ENCODE measurements at regions not wholly inside any gene's neighbourhood (a gene's known extent, or its start where the extent isn't known, plus 50 kb on each side); places are given as distances from the start of the nearest gene placed in this dataset.

GRCh38 chr3:150168698-150169097 is 198.0 kb upstream of the PFN2 start:
- no peak for DNase-seq (ENCODE audit: low read depth in 2 of 2)

DNA sequence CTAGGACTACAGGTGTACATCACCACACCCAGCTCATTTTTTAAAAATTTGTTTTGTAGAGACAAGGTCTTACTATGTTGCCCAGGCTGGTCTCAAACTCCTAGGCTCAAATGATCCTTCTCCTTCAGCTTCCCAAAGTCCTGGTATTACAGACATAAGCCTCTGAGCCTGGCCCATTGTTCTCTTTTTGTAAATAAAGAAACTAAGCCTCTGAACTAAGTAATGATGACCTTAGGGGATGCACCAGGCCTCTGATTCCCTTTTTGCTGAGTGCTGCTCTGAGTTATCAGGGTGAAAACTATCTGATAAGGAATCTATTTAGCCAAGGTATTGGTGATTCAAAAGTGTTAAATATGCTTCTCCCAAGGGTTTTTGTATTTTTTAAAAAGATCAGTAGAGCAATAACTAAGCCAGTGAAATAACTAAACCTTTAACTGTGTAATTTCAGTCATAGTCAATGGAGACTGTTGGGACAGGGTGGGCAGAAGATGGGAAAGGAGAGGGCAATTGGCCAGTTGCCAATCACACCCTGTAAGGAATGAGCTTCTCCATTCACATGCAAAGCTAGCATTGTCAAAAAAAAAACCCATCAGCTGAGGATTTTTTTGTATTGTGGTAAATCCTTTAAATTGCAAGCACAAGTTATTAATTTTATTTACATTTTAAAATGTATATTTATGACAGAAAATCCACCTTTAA is 194.8 kb upstream of the PFN2 start:
- DNase-seq (ENCODE audit: low read depth in 2 of 2): no peak

DNA sequence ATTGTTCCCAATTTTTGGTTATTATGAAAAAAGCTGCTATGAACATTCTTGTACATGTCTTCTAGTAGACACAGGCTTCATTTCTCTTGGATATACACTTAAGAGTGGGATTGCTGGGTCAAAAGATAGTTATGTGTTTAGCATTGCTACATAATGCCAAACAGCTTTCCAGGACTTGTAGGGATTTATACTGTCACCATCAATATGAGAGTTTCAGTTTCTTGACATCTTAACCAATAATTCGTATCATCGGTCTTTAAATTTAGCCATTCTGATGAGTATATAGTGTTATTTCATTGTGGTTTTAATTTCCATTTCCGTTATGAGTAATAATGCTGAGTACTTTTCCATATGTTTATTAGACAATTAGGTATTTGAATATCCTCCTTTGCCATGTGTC is 190.3 kb upstream of the PFN2 start:
- DNase-seq (ENCODE audit: low read depth in 2 of 2): no peak

GRCh38 chr3:150158943-150159625 is 188.4 kb upstream of the PFN2 start:
- no peak for DNase-seq (ENCODE audit: low read depth in 2 of 2)

DNA sequence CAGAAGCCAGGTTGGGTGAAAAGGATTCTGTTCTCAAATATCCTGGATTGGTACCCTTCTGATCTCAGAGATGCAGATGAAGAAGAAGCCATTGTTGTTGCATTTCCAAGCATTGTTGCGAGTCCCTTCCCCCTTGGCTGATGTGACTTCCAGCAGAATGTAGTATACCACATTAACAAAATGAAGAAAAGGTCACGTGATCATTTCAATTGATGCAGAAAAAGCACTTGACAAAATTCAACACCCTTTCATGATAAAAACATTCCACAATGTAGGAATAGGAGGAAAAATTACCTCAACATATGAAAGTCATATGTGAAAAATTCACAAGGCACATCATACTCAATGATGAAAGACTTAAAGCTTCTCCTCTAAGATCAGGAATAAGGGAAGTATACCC is 181.9 kb upstream of the PFN2 start:
- DNase-seq (ENCODE audit: low read depth in 2 of 2): no peak

DNA sequence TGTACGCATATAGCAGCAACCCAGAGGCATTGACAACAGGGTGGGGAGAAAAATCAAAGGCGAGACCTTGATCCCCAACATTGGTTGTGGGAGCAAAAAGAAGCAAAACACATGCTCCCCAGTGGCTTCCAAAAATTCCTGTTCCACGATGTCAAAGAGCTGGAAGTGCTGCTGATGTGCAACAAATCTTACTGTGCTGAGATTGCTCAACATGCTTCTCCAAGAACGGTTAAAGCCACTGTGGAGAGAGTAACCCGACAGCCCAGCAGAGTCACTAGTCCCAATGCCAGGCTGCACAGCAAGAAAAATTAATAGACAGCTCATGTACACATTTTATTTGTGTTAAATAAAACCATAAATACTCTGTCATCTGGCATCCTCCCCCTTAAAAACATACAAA is 179.9 kb upstream of the PFN2 start:
- no peak for DNase-seq (ENCODE audit: low read depth in 2 of 2)

- no peak for DNase-seq (ENCODE audit: low read depth in 2 of 2)
Measured at GRCh38 chr3:150149651-150150051, 179.0 kb upstream of the PFN2 start.

DNA sequence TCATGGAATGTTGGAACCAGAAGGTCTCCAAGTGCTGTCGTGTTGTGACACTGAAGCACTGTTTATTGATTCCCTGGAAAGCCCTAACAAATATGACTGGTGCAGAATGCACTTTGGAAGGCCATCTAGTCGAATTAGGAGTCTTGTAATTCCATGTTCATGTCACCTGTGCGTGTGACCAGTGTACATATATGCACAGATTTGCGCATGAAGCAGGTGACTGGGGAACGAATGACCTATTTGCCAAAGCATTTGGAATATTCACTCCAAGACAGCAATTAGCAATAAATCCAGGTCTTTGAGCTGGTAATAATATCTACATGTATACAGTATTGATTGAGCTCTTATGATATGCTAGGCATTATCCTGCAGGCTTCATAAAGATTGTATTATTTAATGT is 177.5 kb upstream of the PFN2 start:
- DNase-seq (ENCODE audit: low read depth in 2 of 2): no peak

GRCh38 chr3:150147776-150148175 is 177.1 kb upstream of the PFN2 start:
- no peak for DNase-seq (ENCODE audit: low read depth in 2 of 2)

DNA sequence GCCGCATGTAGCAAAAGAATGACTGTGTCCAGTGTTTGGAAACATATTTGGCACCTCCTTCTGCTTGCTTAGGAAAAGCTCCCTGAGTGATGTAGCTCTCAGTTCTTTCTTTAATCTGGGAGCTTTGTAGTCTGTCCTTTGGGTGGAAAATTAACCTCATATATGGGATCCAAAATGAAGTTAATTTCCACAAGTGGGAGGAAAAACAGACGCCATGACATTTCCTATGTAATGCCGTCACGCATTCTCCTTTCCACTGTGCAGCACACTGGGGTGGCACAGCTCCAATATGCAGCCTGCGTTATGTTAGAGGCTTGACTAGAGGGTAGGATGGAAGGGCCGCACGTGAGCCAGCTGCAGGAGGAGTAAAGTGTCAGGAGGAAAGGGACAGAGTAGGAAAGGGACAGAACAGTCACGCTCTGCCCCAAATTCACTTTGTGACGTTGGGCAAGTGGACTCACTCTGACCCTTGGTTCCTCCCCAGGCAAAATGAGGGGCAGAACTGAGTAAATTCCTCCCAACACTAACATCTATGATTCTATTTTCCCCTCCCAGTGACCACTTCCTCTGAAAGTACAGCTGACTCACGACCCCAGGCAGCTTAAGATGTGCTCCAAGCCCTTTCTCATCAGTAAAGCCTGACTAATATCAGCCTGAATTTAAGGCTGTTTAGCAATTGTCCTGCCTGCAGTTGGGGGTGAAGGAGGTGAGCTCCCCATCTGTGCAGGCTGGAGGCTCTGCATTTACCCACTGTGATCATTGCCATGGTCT is 176.5 kb upstream of the PFN2 start:
- no peak for DNase-seq (ENCODE audit: low read depth in 2 of 2)

DNA sequence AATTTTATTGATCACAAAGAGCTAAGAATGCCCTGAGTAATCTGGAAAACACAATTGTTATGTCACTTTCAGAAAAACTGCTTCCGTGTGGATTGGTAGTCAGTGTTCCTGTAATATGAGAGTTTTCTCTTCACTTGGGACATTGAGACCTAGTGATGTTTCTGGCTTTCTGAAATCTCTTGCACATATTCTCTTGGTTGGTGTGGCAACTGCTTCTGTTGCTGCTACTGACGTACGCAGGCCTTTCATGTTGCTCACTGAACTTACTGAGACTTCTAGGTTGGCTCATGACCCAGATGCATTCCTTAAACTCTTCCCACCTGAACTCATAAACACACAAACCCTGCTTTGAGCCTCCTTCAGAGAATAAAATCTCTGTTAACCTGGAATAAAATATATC is 175.0 kb upstream of the PFN2 start:
- no peak for DNase-seq (ENCODE audit: low read depth in 2 of 2)

- DNase-seq (ENCODE audit: low read depth in 2 of 2): no peak
Measured at GRCh38 chr3:150144191-150144708, 173.6 kb upstream of the PFN2 start.

DNA sequence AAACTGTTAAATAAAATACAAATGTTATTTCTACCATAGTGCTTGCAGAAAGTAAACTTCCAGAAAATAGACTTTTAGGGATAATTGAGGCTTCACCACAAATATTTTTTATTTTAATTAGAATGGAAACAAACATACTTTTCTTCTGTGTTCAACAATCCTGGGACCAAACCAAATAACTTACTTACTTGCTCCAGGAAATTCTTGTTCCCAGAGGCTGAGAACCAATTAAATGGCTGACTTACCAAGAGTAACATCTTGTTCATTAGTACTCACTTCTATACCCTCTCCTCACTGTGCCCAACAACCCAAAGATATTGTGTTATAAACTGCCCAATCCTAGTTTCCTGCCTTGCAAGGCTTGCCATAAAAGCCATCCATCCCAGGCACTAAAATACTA is 172.2 kb upstream of the PFN2 start:
- no peak for DNase-seq (ENCODE audit: low read depth in 2 of 2)

- no peak for DNase-seq (ENCODE audit: low read depth in 2 of 2)
Measured at GRCh38 chr3:150141790-150142326, 171.2 kb upstream of the PFN2 start.

DNA sequence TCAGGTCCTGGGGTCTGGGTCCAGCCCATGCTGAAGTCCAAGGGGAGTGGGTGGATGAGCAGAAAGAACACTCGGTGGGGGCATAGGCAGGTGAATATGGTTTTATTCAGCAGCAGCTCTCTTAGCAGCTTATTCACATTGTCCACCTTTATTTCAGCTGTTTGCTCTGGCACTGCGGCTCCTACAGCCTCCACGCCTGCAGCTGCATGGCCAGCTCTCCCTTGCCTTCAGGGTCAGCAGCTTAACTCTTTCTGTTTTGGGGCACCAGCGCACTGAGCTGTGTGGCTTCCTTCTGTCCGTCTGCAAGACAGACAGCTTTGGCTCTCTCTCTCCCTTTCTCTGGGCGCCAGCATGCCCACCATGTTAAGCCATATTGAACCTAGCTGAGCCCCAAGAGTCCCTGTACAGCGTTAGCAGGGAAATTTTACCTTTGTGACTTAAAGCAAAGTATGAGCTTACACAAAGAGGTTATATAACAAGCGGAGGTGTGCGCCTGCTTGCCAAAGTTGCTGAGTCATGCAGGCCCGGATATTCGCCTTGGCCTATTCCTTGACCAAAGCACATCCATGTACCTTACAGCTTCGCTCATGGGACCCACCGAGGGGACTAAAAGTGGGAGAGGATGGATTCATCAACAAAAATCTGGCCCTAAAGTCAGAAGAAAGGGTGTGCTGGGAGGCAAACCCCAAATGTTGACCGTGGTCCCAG is 170.1 kb upstream of the PFN2 start:
- no peak for DNase-seq (ENCODE audit: low read depth in 2 of 2)

DNA sequence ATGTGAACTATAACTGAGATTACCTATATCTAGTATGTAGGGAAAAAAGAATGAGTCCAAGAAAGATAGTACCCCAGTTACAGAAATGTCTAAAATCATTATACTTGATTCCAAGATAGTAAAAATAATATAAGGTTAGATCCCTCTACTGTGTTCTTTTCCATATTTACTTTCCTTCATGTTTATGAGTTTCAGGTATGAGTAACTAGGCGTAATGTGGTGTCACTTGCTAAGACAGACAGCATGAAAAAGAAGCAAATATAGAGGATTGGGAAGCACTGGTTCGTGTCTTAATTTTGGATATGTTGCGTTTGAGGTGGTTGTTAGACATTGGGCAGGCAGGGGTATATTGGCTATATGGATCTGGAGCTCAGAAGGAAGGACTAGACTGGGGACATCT is 168.1 kb upstream of the PFN2 start:
- DNase-seq (ENCODE audit: low read depth in 2 of 2): no peak

- DNase-seq (ENCODE audit: low read depth in 2 of 2): no peak
Measured at GRCh38 chr3:150136242-150136641, 165.5 kb upstream of the PFN2 start.

DNA sequence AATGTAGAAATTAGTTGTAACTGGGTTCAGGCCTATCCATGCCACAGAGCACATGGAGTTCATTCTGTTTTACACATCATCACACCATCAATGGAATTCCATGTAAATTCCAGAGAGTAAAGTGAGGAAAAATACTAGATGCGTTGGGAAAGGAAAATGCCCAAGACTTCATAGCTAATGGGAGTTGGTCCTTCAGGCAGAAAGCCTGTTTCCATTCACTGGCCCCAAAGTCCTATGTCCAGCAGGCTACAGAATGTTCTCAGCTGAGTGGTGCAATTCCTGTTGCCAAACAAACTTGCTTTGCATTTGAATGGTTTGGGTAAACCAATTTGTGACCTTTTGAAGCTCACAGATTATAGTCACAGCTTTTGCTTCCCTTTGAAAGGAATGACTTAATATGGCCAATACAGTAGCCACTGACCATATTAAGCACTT is 164.6 kb upstream of the PFN2 start:
- no peak for DNase-seq (ENCODE audit: low read depth in 2 of 2)

GRCh38 chr3:150133293-150133692 is 162.6 kb upstream of the PFN2 start:
- DNase-seq (ENCODE audit: low read depth in 2 of 2): no peak

DNA sequence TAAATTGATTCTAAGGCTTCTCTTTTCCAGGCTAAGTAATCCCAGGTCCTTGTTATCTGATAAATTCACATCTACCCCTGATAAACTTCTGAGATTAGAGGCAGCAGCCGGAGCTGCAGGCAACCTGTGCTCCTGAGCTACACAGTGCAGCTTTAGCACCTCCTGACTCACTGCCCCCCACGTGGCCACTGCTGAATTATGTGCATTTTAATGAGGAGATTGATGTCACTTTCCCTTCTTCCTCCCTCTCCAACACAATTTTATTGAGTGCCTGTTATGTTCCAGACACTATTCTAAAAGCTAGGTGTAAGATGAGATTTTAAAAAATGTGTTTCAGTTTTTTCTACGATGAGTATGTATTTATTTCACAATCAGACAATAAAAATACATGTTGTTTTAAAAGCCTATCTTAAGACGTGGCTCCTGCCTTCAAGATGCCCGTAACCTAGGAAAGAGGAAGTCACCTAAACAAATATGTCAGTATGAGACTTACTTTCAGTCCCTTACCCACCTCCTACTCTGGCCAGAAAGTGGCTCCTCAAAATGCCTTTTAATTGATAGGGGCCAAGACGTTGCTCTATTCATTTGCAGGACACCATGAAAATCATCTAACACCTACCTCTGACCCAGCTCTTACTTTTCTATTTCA is 161.5 kb upstream of the PFN2 start:
- no peak for DNase-seq (ENCODE audit: low read depth in 2 of 2)

DNA sequence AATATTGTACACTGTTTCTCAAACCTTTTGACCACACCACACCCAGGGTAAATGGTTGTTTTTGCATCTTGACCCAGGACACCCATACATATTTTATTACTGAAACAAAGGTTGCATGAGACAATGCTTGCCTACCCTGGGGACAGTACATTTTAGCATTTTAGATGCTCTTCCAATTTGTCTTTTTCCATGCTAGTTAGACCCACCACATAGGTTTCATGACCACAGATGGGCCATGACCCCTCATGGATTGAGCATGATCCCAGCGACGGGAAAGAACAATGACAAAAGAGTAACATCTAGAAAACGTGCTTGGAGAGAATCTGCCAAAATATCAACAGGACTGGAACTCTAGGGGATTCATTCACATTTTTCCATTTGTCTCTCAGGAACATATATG is 161.0 kb upstream of the PFN2 start:
- no peak for DNase-seq (ENCODE audit: low read depth in 2 of 2)

Measured in stimulated activated CD8-positive, alpha-beta memory T cell treated with anti-CD3 and anti-CD28 coated beads, Interleukin-7, amount 100 ng/mL, for 4 hours (primary cell).